ENCODE measurements at regions not wholly inside any gene's neighbourhood (a gene's known extent, or its start where the extent isn't known, plus 50 kb on each side); places are given as distances from the start of the nearest gene placed in this dataset.

- no peak overlapping the region for H3K9ac ChIP-seq (ENCODE audit: low read depth, low read length)
- TF ChIP-seq, protein P1, sequence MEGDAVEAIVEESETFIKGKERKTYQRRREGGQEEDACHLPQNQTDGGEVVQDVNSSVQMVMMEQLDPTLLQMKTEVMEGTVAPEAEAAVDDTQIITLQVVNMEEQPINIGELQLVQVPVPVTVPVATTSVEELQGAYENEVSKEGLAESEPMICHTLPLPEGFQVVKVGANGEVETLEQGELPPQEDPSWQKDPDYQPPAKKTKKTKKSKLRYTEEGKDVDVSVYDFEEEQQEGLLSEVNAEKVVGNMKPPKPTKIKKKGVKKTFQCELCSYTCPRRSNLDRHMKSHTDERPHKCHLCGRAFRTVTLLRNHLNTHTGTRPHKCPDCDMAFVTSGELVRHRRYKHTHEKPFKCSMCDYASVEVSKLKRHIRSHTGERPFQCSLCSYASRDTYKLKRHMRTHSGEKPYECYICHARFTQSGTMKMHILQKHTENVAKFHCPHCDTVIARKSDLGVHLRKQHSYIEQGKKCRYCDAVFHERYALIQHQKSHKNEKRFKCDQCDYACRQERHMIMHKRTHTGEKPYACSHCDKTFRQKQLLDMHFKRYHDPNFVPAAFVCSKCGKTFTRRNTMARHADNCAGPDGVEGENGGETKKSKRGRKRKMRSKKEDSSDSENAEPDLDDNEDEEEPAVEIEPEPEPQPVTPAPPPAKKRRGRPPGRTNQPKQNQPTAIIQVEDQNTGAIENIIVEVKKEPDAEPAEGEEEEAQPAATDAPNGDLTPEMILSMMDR (IDR thresholded peaks at IDR 0.05; ENCODE audit: borderline replicate concordance, extremely low read depth, low read length, poor library complexity, severe bottlenecking), result no peak
- no peak for TF ChIP-seq EZH2 (IDR thresholded peaks at IDR 0.05; ENCODE audit: borderline replicate concordance, low read depth, low read length, severe bottlenecking)
- DNase-seq (no peak), ATAC-seq (ENCODE audit: insufficient read depth, low read depth) (no peak)
- 0 out of 2 replicates have a peak, but pooled peaks cover 2% of the 10 kb centered on the region for H4K20me1 ChIP-seq (ENCODE audit: insufficient read depth, low read length)
- H3K9me3 ChIP-seq (ENCODE audit: insufficient read depth, low read length, severe bottlenecking), result no peaks in the 10 kb centered on the region
- peaks cover 21% of the 10 kb centered on the region for H3K27me3 ChIP-seq (ENCODE audit: insufficient read depth, low read length, poor library complexity)
- H2AFZ ChIP-seq (ENCODE audit: low read depth, low read length), result no peak overlapping the region
- no peak overlapping the region for H3K27ac ChIP-seq (ENCODE audit: low read length)
- H3K4me3 ChIP-seq (ENCODE audit: low read depth in 1 of 2, low read length in 2 of 2), result no peak overlapping the region
- H3K4me2 ChIP-seq (ENCODE audit: insufficient read depth, low read length), result no peak overlapping the region
- H3K36me3 ChIP-seq (ENCODE audit: insufficient read depth, low read length), result no peaks in the 10 kb centered on the region
- H3K4me1 ChIP-seq (ENCODE audit: insufficient read depth, low read length), result peaks cover 10% of the 10 kb centered on the region
- H3K79me2 ChIP-seq (ENCODE audit: insufficient read depth, low read length), result no peaks in the 10 kb centered on the region
Observed at GRCh38 chr1:22295396-22295795, 152.5 kb upstream of the WNT4 start.

GRCh38 chr1:22295856-22296255 is 153.0 kb upstream of the WNT4 start:
- Histone ChIP-seq H3K27ac (ENCODE audit: low read length) (no peak overlapping the region), H3K9ac (ENCODE audit: low read depth, low read length) (no peak overlapping the region), H3K79me2 (ENCODE audit: insufficient read depth, low read length) (no peaks in the 10 kb centered on the region), H3K4me2 (ENCODE audit: insufficient read depth, low read length) (no peak overlapping the region), H3K4me1 (ENCODE audit: insufficient read depth, low read length) (peaks cover 10% of the 10 kb centered on the region), H2AFZ (ENCODE audit: low read depth, low read length) (no peak overlapping the region), H3K4me3 (ENCODE audit: low read depth in 1 of 2, low read length in 2 of 2) (no peak overlapping the region), H3K36me3 (ENCODE audit: insufficient read depth, low read length) (no peaks in the 10 kb centered on the region), H3K9me3 (ENCODE audit: insufficient read depth, low read length, severe bottlenecking) (no peaks in the 10 kb centered on the region), H4K20me1 (ENCODE audit: insufficient read depth, low read length) (0 out of 2 replicates have a peak, but pooled peaks cover 2% of the 10 kb centered on the region), H3K27me3 (ENCODE audit: insufficient read depth, low read length, poor library complexity) (peaks cover 21% of the 10 kb centered on the region)
- ATAC-seq (ENCODE audit: insufficient read depth, low read depth), result no peak
- no peak for TF ChIP-seq EZH2 (IDR thresholded peaks at IDR 0.05; ENCODE audit: borderline replicate concordance, low read depth, low read length, severe bottlenecking)
- TF ChIP-seq, protein P1 (IDR thresholded peaks at IDR 0.05; ENCODE audit: borderline replicate concordance, extremely low read depth, low read length, poor library complexity, severe bottlenecking), result no peak
- no peak for DNase-seq

- no peaks in the 10 kb centered on the region for H3K9me3 ChIP-seq (ENCODE audit: insufficient read depth, low read length, severe bottlenecking)
Observed at GRCh38 chr1:22296701-22297591, 154.0 kb upstream of the WNT4 start.

More at GRCh38 chr1:22296701-22297591, 154.0 kb upstream of the WNT4 start:
- Histone ChIP-seq H3K4me3 (ENCODE audit: low read depth in 1 of 2, low read length in 2 of 2) (no peak overlapping the region), H2AFZ (ENCODE audit: low read depth, low read length) (no peak overlapping the region), H3K9ac (ENCODE audit: low read depth, low read length) (no peak overlapping the region), H3K36me3 (ENCODE audit: insufficient read depth, low read length) (no peaks in the 10 kb centered on the region), H4K20me1 (ENCODE audit: insufficient read depth, low read length) (0 out of 2 replicates have a peak, but pooled peaks cover 2% of the 10 kb centered on the region), H3K79me2 (ENCODE audit: insufficient read depth, low read length) (no peaks in the 10 kb centered on the region), H3K4me2 (ENCODE audit: insufficient read depth, low read length) (no peak overlapping the region), H3K4me1 (ENCODE audit: insufficient read depth, low read length) (peaks cover 10% of the 10 kb centered on the region), H3K27me3 (ENCODE audit: insufficient read depth, low read length, poor library complexity) (peaks cover 21% of the 10 kb centered on the region), H3K27ac (ENCODE audit: low read length) (no peak overlapping the region)
- peak; percentile 31 for DNase-seq
- TF ChIP-seq, protein P1 (IDR thresholded peaks at IDR 0.05; ENCODE audit: borderline replicate concordance, extremely low read depth, low read length, poor library complexity, severe bottlenecking), result no peak
- no peak for TF ChIP-seq EZH2 (IDR thresholded peaks at IDR 0.05; ENCODE audit: borderline replicate concordance, low read depth, low read length, severe bottlenecking)
- peak; percentile 76 for ATAC-seq (ENCODE audit: insufficient read depth, low read depth)
